GM21786 (cell line): ENCODE measurements at regions not wholly inside any gene's neighbourhood (a gene's known extent, or its start where the extent isn't known, plus 50 kb on each side); places are given as distances from the start of the nearest gene placed in this dataset.

ENCODE experiments used
- ATAC-seq: cut with Tn5 transposase; IDR thresholded peaks from one replicate; pipeline ENCODE4 v1.9.1; 2021; ENCODE audit not compliant: unreplicated experiment

DNA sequence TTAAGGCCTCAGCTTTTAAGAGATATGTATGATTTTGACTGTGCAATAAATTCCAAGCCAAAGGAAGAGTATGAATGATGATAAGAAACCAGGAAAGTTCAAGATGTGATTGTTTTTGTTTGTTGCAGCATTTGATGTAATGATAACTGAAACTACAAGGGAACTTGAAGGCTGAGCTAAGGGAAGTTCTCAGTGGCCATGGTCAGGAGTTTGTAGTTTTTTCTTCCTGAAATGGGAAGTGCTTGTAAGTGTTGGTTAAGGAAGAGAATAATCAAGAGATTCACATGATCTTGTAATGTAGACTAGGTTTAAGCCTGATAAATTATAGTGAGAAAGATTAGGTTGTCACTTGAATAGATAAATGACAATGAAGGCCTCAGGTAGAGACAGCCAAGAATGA lies 53.4 kb downstream of the PTCHD4 start:
- no peak for ATAC-seq

DNA sequence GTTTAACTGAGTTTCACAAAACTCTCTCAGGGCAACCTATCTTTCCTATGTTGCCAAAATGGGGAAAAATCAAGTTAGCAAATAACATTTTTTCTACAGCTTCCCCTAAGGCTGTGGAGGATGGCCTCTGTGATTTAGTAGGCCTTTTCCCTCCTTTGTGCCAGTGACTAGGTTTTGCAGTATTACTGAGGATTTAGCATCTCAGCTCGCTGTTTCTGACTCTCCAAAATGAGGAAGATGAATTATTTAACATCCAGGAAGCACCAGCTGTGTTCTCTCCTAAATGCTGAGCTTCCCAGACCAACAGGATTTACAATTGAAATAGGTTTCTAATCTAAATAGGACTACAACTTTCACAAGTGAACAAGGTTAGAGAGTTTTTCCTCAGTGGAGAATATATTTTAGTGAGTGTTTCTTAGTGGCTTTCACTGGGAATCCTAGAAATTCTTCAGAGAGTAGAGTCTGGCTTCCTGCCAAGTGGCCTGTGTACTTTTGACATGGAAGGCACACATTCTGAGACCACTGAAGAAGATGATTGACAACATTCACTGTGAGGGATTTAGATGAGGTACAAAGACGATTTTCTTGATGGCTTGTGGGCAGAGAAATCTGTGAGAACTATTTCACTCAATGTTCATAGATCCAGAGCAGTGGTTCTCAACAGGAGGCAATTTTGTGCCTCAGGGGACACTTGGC lies 62.4 kb downstream of the PTCHD4 start:
- ATAC-seq, result no peak

DNA sequence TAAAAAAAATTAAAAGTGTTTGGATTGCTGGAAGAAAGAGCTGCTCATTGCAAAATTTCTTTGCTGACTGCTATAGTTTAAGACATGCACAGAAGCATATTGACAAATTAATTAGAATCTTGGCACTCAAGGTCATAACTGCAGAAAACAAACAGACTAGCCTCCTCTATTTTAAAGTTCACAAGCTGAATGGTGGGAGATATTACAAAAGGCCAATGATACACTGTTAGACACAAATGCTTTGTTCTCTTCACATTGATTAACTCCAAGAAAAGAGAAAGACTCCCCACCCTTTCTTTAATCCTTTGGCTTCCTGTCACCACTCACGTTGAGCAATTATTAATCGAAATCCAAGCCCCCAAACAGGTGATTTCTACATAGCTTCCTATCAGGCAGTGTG lies 69.1 kb downstream of the PTCHD4 start:
- ATAC-seq, result no peak

DNA sequence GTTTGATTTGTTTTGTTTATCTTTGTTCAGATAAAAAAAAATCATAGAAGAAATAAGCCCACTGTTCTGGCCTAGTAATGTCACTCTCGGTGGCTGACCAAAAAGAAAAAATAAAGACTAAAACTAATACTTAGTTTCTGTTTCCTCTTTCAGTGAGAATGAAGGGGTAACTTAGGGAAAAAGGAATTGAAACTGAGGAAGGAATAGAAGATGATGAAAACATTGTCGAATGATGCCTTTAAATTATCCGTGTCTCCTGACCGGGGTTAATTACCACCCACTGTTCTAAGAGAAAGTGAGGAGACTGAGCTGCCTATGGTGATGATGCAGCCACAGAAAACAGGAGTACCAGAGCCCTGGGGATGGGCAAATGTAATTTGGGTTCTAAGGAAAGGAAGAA lies 73.1 kb downstream of the PTCHD4 start:
- peak; percentile 56 for ATAC-seq

DNA sequence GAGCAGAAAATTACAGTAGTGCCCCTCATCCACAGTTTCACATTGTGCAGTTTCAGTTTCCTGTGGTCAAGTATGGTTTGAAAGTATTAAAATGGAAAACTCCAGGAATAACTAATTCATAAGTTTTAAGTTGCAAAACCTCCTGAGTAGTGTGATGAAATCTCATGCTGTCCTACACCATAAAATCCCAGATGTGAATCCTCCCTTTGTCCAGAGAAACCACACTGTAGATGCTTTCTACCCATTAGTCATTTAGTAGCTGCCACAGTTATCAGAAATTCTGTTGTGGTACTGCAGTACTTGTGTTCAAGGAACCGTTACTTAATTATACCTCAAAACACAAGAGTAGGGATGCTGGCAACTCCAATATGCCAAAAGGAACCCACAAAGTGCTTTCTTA lies 74.7 kb downstream of the PTCHD4 start:
- no peak for ATAC-seq

DNA sequence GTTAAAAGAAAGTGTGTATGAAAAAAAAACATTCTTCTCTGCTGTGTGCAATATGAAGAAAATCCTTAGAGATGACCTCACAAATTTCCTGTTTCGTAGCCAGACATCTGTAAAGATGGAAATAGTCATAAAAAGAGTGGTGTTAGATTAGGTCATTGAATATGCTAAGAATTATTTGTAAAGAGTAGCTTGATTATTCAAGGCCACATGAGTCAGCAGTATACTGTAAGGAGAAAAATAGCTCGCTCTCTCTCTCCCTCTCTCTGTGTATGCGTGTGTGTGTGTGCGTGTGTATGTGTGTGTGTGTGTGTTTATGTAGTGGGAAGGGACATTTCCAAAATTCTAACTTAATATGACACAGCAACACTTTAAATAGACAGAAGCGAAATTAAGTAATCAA lies 78.8 kb downstream of the PTCHD4 start:
- ATAC-seq, result no peak

DNA sequence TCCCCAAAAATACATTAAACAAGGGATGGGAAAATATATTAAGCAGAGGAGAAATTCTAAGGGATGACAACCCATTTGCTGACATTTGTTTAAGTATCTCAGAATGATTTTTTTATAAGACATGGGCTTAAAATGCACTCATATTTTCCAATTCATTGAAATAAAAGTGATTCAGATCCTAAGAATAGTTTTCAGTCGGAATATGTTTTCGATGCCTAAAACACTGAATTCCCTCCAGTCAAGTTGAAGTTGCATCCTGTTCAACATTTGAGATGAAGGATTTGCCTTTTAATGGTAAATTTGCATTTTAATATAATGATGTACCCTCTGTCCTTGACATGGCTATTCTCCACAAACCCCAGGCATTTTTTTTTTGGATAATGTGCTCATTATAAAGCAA lies 79.3 kb downstream of the PTCHD4 start:
- no peak for ATAC-seq

DNA sequence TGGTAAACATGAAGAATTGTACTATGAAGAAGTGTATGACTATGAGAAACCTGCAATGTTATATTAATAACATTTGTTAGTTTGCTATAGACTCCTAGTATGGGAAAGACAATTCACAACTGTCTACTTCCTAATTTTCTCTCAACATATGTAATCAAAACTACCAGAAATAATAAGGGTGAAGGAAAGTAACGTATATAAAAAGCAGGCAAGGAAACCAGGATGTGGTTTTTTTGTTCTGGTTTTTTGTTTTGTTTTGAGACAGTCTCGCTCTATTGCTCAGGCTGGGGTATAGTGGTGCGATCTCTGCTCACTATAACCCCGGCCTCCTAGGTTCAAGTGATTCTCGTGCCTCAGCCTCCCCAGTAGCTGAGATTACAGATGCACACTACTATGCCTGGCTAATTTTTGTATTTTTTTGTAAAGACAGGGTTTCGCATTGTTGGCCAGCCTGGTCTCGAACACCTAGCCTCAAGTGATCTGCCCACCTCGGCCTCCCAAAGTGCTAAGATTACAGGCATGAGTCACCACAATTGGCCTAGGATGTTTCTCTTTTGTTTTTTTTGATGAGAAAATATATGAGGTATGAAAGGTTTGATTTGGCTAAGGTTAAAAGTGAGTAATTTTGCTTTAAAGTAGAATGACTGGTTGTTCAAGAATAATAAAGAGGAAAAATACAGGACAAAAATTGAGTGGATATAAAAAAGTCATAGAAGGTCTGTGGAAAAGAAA lies 83.1 kb downstream of the PTCHD4 start:
- peak; percentile 72 for ATAC-seq

DNA sequence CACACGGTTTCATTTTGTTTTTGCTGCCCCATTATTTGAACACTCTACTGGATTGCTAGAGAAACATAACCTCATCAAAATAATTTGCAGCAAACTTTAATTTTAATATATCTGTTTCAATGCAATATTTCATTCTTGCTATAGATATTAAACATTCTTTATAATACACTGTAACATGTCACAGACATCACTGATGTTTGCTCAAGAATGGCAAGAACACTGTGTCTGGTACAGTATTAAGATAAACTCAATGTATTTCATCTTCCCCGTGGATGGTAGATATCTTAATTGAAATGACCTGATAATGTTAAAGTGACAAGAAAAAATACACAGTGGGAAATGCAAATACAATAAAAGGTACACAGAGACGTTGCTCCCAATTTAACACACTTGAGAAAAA lies 86.0 kb downstream of the PTCHD4 start:
- ATAC-seq, result no peak

DNA sequence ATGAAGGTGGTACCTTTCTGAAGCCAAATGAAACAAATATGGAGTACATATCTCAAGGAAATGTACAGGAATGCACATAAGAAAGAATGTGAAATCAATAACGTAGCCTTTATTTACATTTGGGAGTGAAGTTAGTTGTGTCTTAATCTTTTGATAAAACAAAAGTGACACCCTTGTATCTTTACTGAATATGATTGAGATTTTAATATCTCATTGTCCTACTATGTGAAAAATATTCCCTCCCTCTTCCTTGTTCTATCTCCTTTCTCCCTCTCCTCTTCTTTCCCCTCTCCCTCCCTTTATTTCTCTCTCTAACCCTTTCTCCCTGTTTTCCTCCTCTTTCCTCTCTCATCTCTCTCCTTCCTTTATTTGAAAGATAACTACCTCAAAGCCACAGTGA lies 89.1 kb downstream of the PTCHD4 start:
- ATAC-seq, result no peak

DNA sequence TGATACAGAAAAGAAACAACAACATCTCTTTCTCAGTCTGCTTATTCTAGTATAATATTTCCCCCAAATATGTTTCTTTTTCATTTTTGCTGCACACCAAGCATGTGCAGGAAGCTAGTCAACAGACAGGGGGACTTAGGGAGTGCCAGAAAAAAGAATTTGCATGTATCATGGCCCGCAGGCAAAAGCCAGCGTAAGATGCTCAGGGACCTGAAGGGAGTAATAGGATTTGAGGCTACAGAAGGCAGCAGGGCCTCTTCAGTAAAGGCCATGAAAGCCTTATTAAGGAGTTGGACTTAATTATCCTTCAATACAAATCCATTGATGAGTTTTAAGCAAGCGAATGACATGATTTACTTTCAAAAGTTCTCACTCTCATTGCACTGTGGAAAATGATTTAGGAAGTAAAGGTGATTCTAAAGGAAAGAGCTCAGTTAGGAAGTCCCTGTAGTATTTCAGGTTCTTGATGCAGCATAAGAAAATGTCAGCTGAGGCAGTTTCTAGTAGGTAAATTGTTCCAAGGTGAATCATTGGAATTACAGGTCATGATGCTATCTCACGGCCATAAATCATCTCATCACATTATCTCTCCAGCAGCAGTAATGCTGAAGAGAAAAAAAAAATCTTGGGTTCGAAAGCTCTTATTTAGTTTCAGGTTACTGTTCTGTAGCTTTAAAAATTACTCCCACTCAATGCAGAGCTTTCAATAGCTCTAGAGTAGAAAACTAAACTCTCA lies 94.8 kb downstream of the PTCHD4 start:
- ATAC-seq, result no peak

DNA sequence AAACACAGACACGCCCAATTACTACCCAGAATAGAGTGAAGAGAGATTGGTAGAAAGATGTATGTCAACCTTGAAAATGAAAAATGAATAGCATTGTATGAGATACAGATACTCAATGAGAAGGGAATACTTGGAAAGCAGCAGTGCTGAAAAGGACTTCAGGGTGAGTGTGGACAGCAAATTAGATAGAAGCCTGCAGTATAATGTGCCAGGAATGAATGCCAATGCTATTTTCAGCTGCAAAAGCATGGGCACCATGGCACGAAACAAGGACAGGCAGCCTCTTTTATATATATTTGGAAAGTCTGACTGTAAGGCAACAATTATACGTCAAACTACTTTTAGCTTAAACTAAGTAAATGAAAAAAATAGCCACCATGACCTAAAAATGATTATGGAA lies 118.2 kb downstream of the PTCHD4 start:
- no peak for ATAC-seq

DNA sequence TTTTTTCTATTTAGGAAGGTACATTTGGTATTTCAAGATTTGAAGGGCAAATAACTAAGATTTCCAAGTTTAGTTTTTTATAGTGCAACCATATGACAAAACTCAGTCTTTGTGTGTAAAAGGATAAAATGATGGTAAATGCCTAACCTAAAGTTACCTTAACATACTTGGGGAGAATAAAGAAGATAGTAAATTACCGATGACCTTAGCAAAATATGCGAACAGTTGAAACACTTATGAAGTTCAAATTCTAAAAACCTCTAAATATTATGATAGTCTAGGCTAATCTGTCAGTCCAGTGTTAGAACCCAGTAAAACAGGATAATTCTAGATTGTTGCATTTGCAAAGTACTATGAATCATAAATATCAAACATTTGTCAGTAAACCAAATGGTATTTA lies 127.5 kb downstream of the PTCHD4 start:
- no peak for ATAC-seq

DNA sequence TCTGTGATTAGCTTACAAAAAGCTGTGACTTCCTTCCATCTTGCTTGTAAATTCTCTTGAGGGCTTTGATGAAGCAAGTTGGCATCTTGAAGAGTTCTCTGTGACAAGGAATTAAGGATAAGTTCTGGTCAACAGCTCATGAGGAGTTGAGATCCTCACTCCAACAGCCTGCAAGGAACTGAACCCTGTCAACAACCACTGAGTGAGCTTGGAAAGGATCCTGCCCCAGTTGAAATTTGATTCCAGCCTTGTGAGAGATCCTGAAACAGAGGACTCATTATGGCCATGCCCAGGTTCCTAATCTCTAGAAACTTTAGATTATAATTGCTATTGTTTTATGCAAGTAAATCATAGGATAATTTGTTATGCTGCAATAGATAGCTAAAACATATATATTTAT lies 133.7 kb downstream of the PTCHD4 start:
- ATAC-seq, result no peak

DNA sequence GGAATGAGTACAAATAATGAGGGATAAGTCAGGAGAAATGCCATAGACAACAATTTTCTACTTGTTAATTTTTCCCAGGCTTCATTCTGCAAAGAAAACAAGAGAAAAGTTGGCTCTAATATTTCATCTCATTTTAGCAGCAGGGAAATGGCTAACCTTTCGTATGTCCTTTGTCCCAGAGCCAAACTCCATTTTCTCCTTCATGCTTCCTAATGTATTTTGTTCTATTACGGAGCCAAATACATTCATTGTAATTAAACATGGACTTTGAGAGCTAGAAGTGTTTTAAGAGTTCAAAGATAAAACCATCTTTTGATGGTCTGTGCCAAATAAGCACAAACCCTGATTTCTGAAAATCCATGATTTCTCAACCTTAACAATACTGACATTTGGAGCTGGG lies 136.9 kb downstream of the PTCHD4 start:
- no peak for ATAC-seq

DNA sequence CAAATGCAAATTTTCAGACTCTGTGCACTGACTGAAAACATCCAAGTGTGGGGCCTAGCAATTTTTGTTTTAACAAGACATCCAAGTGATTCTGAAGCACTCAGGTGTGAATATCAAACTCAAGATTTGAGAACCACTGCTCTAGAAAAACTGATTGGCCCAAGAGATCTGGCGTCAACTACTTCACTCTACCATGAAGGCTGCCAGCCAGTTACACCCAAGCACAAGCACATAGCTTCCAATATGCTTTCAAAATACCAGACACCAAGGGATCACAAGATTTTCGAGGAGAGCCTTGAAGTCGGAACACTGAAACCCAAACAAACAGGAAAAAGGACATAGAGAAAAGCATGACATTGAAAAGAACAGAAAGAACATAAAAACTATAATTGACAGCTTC lies 140.2 kb downstream of the PTCHD4 start:
- ATAC-seq, result no peak

DNA sequence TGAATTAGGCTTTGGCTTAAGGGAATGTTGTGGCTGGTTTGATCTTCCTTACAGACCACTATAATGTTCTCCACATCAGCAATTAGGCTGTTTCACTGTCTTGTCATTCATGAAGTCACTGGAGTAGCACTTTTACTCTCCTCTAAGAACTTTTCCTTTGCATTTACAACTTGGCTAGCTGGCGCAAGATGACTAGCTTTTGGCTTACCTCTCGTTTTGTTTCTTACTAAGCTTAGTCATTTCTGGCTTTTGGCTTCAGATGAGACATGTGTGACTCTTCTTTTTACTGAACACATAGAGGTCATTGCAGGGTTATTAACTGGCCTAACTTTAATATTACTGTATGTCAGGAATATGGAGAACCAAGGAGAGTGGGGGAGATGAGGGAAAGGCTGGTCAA lies 143.2 kb downstream of the PTCHD4 start:
- ATAC-seq, result peak; percentile 56

DNA sequence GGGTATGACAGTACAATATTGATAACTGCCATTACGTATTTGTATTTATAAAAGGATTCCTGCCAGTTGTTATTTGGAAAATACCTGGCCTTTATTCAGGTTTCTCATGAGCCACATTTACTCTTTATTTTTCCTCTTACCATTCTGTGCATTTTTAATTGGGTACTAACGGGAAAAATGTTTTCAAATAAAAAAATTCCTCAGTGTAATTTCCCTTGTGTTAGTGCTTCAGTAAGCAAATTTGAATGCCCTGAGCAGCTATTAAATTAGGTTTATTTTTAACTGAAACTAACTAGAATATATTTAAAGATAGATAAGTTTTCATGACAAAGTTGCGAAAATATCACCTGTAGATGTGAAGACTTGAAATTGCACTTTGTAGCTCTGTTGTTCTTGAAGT lies 146.0 kb downstream of the PTCHD4 start:
- ATAC-seq, result no peak

DNA sequence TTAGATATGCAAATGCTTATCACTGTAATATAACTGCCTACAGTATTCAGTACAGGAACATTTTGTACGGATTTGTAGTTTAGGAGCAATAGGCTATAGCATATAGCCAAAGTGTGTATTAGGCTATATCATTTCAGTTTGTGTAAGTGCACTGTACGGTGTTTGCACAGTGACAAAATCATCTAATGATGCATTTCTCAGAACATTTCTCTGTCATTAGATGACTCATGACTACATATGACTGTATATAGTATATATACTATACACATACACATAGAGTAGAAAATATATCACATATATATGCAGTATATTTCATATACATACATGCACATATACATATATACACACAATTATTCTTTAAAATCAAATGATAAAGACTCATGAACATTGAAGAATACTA lies 158.4 kb downstream of the PTCHD4 start:
- ATAC-seq, result no peak

DNA sequence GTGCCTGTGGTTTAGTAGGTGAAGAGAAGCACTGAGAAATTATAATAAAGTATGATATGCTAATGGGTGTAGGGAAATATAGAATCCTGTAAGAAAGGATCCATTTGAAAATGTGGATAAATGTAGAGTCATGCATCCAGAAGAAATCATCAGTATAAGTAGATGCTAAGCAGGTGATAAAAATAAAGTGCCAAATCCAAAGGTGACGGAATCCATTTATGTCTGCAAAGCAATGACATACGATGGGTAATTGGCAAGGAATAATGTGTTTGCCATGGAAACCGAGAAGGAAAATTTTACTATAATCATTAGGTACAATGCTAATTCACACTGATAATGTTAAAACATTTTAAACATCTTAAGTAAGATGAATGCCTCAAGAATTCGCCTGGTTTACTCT lies 163.0 kb downstream of the OPN5 start:
- no peak for ATAC-seq

DNA sequence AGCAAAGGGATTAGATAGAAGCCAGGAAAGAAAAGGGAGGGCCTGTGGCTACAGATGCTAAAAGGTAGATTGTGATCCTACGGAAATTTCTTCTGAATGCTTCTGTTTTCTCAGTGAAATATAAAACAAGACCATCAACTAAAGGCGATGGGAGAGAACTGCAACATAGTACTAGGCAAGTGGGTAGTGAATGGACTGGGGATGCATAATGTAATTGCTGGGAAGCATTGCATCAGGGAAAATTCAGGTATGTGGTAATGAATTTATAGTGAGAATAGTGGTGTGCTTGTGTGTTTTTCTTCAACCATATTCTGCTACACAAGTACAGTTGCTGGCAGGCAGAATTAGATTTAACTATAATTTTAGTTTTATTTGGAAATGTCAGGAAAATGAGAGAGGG lies 156.6 kb downstream of the OPN5 start:
- no peak for ATAC-seq

DNA sequence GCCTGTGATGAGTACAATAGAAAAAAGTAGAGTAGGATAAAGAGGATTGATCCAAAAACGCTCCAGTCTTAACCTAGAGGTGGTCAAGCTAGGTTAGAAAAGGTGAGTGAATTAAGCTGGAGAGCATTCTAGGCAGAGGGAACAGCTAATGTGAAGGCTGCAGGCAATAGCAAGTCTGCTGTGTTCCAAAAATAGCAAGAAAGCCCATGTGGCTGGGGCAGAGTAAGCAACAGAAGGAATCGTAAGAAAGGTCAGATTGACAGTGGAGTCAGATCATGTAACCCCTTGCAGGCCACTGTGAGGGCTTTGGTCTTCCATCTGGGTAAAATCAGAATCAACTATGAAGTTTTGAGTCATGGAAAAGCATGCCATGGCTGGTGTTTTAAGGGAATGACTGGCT lies 155.0 kb downstream of the OPN5 start:
- no peak for ATAC-seq
